ENCODE measurements at regions not wholly inside any gene's neighbourhood (a gene's known extent, or its start where the extent isn't known, plus 50 kb on each side); places are given as distances from the start of the nearest gene placed in this dataset.

GRCh38 chr4:54386042-54386669, 157.1 kb downstream of the PDGFRA start:
- TF ChIP-seq CTCF (IDR thresholded peaks at IDR 0.05) (no peak), EZH2phosphoT487 (IDR thresholded peaks at IDR 0.05) (no peak), EZH2 (IDR thresholded peaks at IDR 0.05) (no peak)

Data from neural progenitor cell (in vitro differentiated cells).